ENCODE measurements at regions not wholly inside any gene's neighbourhood (a gene's known extent, or its start where the extent isn't known, plus 50 kb on each side); places are given as distances from the start of the nearest gene placed in this dataset.

DNA sequence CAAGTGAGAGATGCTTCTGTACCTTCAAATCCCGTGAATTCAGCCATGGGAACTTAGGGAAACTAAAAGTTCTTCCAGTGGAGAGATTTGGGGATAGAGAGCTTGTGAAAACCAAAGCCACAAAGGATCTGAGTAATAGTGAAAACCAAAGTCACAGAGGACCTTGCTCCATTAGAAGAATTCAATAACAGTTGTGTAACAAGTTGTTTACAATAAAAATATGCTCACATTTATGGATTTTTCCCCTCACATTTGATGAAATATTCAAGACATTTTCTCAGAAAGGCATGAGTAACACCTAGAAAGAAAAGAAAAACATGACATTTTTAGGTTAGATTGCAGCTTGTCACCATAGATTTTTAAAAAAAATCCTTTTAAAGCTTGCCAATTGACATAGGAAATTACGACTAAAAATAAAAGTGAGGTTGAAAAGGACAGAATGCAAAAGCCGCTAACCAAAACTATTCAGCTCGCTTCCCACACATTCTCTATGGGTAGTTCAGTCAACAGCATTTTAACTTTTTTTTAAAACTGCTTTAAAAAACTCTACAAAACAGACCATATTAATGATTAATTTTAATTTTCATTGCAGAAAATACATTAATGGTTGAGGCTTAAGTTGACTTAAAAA lies 113.2 kb downstream of the CAND1 start:
- TF ChIP-seq ZBTB7A (IDR thresholded peaks at IDR 0.05; ENCODE audit: low read depth), result no peak
- TF ChIP-seq FOXM1 (IDR thresholded peaks at IDR 0.05; ENCODE audit: borderline replicate concordance, low read depth), result no peak
- no peak for TF ChIP-seq EP300 (IDR thresholded peaks at IDR 0.05; ENCODE audit: borderline replicate concordance)
- TF ChIP-seq, protein P1, sequence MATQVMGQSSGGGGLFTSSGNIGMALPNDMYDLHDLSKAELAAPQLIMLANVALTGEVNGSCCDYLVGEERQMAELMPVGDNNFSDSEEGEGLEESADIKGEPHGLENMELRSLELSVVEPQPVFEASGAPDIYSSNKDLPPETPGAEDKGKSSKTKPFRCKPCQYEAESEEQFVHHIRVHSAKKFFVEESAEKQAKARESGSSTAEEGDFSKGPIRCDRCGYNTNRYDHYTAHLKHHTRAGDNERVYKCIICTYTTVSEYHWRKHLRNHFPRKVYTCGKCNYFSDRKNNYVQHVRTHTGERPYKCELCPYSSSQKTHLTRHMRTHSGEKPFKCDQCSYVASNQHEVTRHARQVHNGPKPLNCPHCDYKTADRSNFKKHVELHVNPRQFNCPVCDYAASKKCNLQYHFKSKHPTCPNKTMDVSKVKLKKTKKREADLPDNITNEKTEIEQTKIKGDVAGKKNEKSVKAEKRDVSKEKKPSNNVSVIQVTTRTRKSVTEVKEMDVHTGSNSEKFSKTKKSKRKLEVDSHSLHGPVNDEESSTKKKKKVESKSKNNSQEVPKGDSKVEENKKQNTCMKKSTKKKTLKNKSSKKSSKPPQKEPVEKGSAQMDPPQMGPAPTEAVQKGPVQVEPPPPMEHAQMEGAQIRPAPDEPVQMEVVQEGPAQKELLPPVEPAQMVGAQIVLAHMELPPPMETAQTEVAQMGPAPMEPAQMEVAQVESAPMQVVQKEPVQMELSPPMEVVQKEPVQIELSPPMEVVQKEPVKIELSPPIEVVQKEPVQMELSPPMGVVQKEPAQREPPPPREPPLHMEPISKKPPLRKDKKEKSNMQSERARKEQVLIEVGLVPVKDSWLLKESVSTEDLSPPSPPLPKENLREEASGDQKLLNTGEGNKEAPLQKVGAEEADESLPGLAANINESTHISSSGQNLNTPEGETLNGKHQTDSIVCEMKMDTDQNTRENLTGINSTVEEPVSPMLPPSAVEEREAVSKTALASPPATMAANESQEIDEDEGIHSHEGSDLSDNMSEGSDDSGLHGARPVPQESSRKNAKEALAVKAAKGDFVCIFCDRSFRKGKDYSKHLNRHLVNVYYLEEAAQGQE (IDR thresholded peaks at IDR 0.05; ENCODE audit: low read depth), result no peak
- TF ChIP-seq CREB1 (IDR thresholded peaks at IDR 0.05; ENCODE audit: low read depth), result no peak
- TF ChIP-seq, protein P2, sequence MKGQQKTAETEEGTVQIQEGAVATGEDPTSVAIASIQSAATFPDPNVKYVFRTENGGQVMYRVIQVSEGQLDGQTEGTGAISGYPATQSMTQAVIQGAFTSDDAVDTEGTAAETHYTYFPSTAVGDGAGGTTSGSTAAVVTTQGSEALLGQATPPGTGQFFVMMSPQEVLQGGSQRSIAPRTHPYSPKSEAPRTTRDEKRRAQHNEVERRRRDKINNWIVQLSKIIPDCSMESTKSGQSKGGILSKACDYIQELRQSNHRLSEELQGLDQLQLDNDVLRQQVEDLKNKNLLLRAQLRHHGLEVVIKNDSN (IDR thresholded peaks at IDR 0.05), result no peak
- no peak for TF ChIP-seq YY1 (IDR thresholded peaks at IDR 0.05; ENCODE audit: low read depth)

Measured in Ishikawa (cell line).